Thyroid gland (tissue), 4 donors: ENCODE measurements at regions not wholly inside any gene's neighbourhood (a gene's known extent, or its start where the extent isn't known, plus 50 kb on each side); places are given as distances from the start of the nearest gene placed in this dataset.

Source experiments
- POLR2A ChIP-seq, 2 donors: fragments of 450-650 bp; IDR thresholded peaks; one replicate each; pipeline ENCODE4 v1.6.1; 2017; ENCODE audit warnings: antibody characterized with exemption in 2 of 2, mild to moderate bottlenecking in 2 of 2, moderate library complexity in 1 of 2
- TF ChIP-seq, protein P1 (sequence below), 6 experiments: fragments of 200-600 bp in 3 of 6; fragments of 450-650 bp in 3 of 6; sonication (generic) in 3 of 6; IDR thresholded peaks; one replicate each; pipeline ENCODE4 v1.5.1; 2016 to 2019; ENCODE audit warnings: antibody characterized with exemption in 6 of 6, mild to moderate bottlenecking in 2 of 6, inconsistent platforms in 1 of 6, moderate library complexity in 1 of 6

DNA sequence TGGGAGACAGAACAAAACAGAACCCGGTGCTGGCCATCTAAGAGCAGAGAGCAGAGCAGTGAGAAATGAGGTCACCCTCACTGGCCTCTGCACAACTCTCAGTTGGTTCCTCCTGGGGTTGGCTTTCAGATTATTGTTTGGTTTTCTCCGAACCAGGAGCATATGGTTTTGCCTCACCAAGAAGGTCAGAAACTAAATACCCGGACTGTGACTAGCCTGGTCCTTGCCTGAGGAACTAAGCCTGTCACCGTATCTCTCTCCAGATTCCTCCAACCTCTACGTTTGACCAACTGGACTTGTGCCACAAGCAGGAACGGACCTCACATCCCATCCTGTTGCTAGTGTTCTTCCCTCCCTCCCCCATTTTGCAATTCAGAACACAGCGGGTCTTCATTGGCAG is 450.4 kb upstream of the JARID2 start:
- TF ChIP-seq, protein P1, sequence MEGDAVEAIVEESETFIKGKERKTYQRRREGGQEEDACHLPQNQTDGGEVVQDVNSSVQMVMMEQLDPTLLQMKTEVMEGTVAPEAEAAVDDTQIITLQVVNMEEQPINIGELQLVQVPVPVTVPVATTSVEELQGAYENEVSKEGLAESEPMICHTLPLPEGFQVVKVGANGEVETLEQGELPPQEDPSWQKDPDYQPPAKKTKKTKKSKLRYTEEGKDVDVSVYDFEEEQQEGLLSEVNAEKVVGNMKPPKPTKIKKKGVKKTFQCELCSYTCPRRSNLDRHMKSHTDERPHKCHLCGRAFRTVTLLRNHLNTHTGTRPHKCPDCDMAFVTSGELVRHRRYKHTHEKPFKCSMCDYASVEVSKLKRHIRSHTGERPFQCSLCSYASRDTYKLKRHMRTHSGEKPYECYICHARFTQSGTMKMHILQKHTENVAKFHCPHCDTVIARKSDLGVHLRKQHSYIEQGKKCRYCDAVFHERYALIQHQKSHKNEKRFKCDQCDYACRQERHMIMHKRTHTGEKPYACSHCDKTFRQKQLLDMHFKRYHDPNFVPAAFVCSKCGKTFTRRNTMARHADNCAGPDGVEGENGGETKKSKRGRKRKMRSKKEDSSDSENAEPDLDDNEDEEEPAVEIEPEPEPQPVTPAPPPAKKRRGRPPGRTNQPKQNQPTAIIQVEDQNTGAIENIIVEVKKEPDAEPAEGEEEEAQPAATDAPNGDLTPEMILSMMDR (IDR thresholded peaks at IDR 0.05), result no peak
- TF ChIP-seq POLR2A (IDR thresholded peaks at IDR 0.05), result no peak
